ENCODE measurements at regions not wholly inside any gene's neighbourhood (a gene's known extent, or its start where the extent isn't known, plus 50 kb on each side); places are given as distances from the start of the nearest gene placed in this dataset.

DNA sequence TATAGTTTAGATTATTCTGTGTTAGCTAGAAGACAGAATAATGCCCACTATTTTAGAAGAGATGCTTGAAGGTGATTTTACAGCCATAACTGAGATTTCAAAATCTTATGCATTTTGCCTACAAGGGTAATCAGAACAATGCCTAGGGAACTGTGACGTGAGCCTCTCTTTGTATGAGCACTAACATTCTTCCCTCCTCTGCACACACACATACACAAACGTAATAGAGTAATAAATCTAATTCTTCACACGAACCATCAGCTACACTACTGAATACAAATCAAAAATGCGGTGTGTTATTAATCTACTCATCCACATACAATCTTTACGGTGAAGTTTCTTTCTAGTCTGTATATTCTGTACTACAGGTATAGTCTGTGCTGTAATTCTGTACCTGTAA is 227.8 kb downstream of the PLK2 start:
- no peaks in the 10 kb centered on the region for H3K79me2 ChIP-seq (ENCODE audit: low read length)
- no peak overlapping the region for H3K4me3 ChIP-seq (ENCODE audit: low read length)
- H4K20me1 ChIP-seq (ENCODE audit: low read length): no peaks in the 10 kb centered on the region
- no peaks in the 10 kb centered on the region for H3K27me3 ChIP-seq (ENCODE audit: low read length)
- H3K9me2 ChIP-seq (replicated peaks; ENCODE audit: low read length): no peaks in the 10 kb centered on the region
- CTCF ChIA-PET: no interaction called here
- TF ChIP-seq EZH2phosphoT487 (IDR thresholded peaks at IDR 0.05; ENCODE audit: borderline replicate concordance, low read length): no peak
- TF ChIP-seq EZH2 (IDR thresholded peaks at IDR 0.05; ENCODE audit: low read length, unreplicated experiment): no peak
- TF ChIP-seq, protein P1, sequence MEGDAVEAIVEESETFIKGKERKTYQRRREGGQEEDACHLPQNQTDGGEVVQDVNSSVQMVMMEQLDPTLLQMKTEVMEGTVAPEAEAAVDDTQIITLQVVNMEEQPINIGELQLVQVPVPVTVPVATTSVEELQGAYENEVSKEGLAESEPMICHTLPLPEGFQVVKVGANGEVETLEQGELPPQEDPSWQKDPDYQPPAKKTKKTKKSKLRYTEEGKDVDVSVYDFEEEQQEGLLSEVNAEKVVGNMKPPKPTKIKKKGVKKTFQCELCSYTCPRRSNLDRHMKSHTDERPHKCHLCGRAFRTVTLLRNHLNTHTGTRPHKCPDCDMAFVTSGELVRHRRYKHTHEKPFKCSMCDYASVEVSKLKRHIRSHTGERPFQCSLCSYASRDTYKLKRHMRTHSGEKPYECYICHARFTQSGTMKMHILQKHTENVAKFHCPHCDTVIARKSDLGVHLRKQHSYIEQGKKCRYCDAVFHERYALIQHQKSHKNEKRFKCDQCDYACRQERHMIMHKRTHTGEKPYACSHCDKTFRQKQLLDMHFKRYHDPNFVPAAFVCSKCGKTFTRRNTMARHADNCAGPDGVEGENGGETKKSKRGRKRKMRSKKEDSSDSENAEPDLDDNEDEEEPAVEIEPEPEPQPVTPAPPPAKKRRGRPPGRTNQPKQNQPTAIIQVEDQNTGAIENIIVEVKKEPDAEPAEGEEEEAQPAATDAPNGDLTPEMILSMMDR (conservative IDR thresholded peaks at IDR 0.05; ENCODE audit: low read depth, low read length): no peak
- H3F3A ChIP-seq (ENCODE audit: low read length, unreplicated experiment): no peaks in the 10 kb centered on the region
- no peaks in the 10 kb centered on the region for H3K36me3 ChIP-seq (ENCODE audit: low read depth, low read length)
- H3K4me1 ChIP-seq (ENCODE audit: insufficient read depth, low read length): no peaks in the 10 kb centered on the region
- H3K9me3 ChIP-seq (ENCODE audit: low read length): no peaks in the 10 kb centered on the region
- no peak for ATAC-seq
- intact Hi-C loops (cut with micrococcal nuclease): no loop called here
- no peak overlapping the region for H3K27ac ChIP-seq (ENCODE audit: low read length)
- DNase-seq: no peak
- H3K9ac ChIP-seq (ENCODE audit: low read length): no peak overlapping the region
- H2AFZ ChIP-seq (ENCODE audit: low read length): no peak overlapping the region
- H3K4me2 ChIP-seq (ENCODE audit: low read length): no peak overlapping the region
- no TSS peak for BruUV-seq (replicated peaks)
- POLR2A ChIA-PET (ENCODE audit: unreplicated experiment): no interaction called here

DNA sequence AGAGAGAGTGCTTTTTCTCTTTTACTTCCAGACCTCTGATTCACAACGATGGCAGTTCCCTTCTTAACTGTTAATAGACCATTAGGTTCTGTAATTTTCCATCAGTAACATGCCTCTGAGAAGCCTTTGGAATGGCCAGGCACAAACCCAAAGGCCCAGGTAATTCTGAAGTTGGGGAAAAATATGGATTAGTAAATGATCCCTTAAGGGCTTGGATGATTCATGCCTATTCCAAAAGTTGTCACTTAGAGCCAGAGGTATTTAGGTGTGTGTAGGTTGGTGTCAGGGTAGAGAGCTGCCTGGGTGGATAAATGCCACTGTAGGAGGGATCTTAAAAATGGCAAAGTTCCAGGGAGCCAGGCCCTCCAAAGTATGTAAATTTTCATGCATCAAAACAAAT is 228.8 kb downstream of the PLK2 start:
- no peaks in the 10 kb centered on the region for H3K4me1 ChIP-seq (ENCODE audit: insufficient read depth, low read length)
- H3K9ac ChIP-seq (ENCODE audit: low read length): no peak overlapping the region
- H3K36me3 ChIP-seq (ENCODE audit: low read depth, low read length): no peaks in the 10 kb centered on the region
- H2AFZ ChIP-seq (ENCODE audit: low read length): no peak overlapping the region
- H3K9me3 ChIP-seq (ENCODE audit: low read length): no peaks in the 10 kb centered on the region
- no peak overlapping the region for H3K27ac ChIP-seq (ENCODE audit: low read length)
- H3K4me2 ChIP-seq (ENCODE audit: low read length): no peak overlapping the region
- no peaks in the 10 kb centered on the region for H3K27me3 ChIP-seq (ENCODE audit: low read length)
- H3K79me2 ChIP-seq (ENCODE audit: low read length): no peaks in the 10 kb centered on the region
- intact Hi-C loops (cut with micrococcal nuclease): no loop called here
- peak; percentile 32 for DNase-seq
- no peaks in the 10 kb centered on the region for H3K9me2 ChIP-seq (replicated peaks; ENCODE audit: low read length)
- H4K20me1 ChIP-seq (ENCODE audit: low read length): no peaks in the 10 kb centered on the region
- peak; percentile 40 for ATAC-seq
- no TSS peak for BruUV-seq (replicated peaks)
- H3F3A ChIP-seq (ENCODE audit: low read length, unreplicated experiment): no peaks in the 10 kb centered on the region
- ChIA-PET CTCF (no interaction called here), POLR2A (ENCODE audit: unreplicated experiment) (no interaction called here)
- no peak for TF ChIP-seq EZH2phosphoT487 (IDR thresholded peaks at IDR 0.05; ENCODE audit: borderline replicate concordance, low read length)
- TF ChIP-seq, protein P1 (conservative IDR thresholded peaks at IDR 0.05; ENCODE audit: low read depth, low read length): no peak
- no peak overlapping the region for H3K4me3 ChIP-seq (ENCODE audit: low read length)

- Histone ChIP-seq H3K4me3 (ENCODE audit: low read length) (no peak overlapping the region), H4K20me1 (ENCODE audit: low read length) (no peaks in the 10 kb centered on the region), H3K27me3 (ENCODE audit: low read length) (no peaks in the 10 kb centered on the region), H3K27ac (ENCODE audit: low read length) (no peak overlapping the region), H3K4me2 (ENCODE audit: low read length) (no peak overlapping the region), H3K9ac (ENCODE audit: low read length) (no peak overlapping the region), H3F3A (ENCODE audit: low read length, unreplicated experiment) (no peaks in the 10 kb centered on the region), H3K79me2 (ENCODE audit: low read length) (no peaks in the 10 kb centered on the region), H2AFZ (ENCODE audit: low read length) (no peak overlapping the region), H3K4me1 (ENCODE audit: insufficient read depth, low read length) (no peaks in the 10 kb centered on the region), H3K9me2 (replicated peaks; ENCODE audit: low read length) (no peaks in the 10 kb centered on the region), H3K36me3 (ENCODE audit: low read depth, low read length) (no peaks in the 10 kb centered on the region), H3K9me3 (ENCODE audit: low read length) (no peaks in the 10 kb centered on the region)
- TF ChIP-seq EZH2 (IDR thresholded peaks at IDR 0.05; ENCODE audit: low read length, unreplicated experiment) (no peak), EZH2phosphoT487 (IDR thresholded peaks at IDR 0.05; ENCODE audit: borderline replicate concordance, low read length) (no peak)
- TF ChIP-seq, protein P1 (conservative IDR thresholded peaks at IDR 0.05; ENCODE audit: low read depth, low read length): no peak
- ChIA-PET CTCF (no interaction called here), POLR2A (ENCODE audit: unreplicated experiment) (no interaction called here)
- ATAC-seq: no peak
- BruUV-seq (replicated peaks): no TSS peak
- intact Hi-C loops (cut with micrococcal nuclease): no loop called here
- DNase-seq: no peak
Measured at GRCh38 chr5:58228896-58229295, 231.0 kb downstream of the PLK2 start.

All from PC-3 (cell line).